HFF-Myc (cell line): ENCODE measurements at regions not wholly inside any gene's neighbourhood (a gene's known extent, or its start where the extent isn't known, plus 50 kb on each side); places are given as distances from the start of the nearest gene placed in this dataset.
A peak's percentile ranks its signal among the peaks of the same experiment; 100 is the strongest.
"Not testable (repeated sequence)": the region's sequence is repeated elsewhere in the genome, so short reads cannot be mapped to it uniquely, and the experiment has no call there.

Experiments used
- DNase-seq: peaks from one replicate; pipeline ENCODE4 v3.0.0-alpha.2; 2011; ENCODE audit warnings: low read depth; ENCODE audit errors: extremely low read depth
- H3K4me3 ChIP-seq: replicated peaks from 2 replicates; pipeline ENCODE4 v1.5.1; 2011; ENCODE audit warnings: low read depth, mild to moderate bottlenecking, control low read depth, low read length
- CTCF ChIP-seq: IDR thresholded peaks from 2 replicates; pipeline ENCODE4 v1.5.1; 2012; ENCODE audit warnings: mild to moderate bottlenecking, low read depth, low read length, control low read depth; ENCODE audit errors: missing control alignments

- H3K4me3 ChIP-seq: no peak overlapping the region
- TF ChIP-seq CTCF: no peak
- DNase-seq: no peak
These were observed 98.6 kb downstream of the ZIC1 start for GRCh38 chr3:147507638-147508286.

GRCh38 chr3:147509448-147509847, 100.3 kb downstream of the ZIC1 start:
- no peak for TF ChIP-seq CTCF
- no peak for DNase-seq
- no peak overlapping the region for H3K4me3 ChIP-seq

GRCh38 chr3:147513785-147514184, 104.6 kb downstream of the ZIC1 start:
- no peak for TF ChIP-seq CTCF
- DNase-seq: no peak
- H3K4me3 ChIP-seq: no peak overlapping the region

DNA sequence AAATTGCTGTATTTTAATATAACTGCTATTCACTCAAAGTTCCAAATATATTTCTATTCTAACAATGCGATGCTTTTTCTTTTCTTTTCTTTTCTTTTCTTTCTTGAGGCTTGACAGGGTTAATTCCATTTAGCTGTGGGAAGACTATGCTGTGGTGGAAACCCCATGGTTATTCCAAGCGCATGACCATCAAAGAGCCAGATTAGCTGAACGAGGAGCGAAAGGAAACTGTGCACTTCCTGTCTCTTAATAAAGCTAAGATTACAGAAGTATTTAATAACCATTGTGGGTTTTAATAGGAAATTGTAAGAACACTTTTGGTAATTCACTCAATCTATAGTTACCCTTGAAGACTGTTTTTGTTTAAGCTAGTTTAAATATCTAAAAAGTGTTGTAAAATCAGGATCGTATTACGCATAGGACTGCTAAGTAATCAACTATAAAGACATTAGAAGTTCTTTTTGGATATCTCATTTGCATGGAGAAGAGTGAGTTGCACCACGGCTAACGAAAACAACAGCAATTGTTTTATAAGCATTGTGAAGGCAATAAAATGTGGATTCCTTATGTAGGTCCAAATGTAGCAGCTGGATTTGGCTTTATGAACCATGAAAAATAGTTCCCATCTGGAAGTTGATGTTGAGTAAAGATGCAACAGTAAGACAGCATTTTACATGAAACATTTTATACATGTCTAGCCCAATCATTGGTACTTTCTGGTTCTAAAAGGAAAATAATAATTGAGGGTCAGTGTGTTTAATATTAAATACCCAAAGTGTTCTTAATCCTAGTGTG, 105.4 kb downstream of the ZIC1 start:
- no peak for TF ChIP-seq CTCF
- no peak overlapping the region for H3K4me3 ChIP-seq
- DNase-seq: no peak

- H3K4me3 ChIP-seq: no peak overlapping the region
- no peak for DNase-seq
- TF ChIP-seq CTCF: no peak
These were observed 109.3 kb downstream of the ZIC1 start for GRCh38 chr3:147518465-147518864.

DNA sequence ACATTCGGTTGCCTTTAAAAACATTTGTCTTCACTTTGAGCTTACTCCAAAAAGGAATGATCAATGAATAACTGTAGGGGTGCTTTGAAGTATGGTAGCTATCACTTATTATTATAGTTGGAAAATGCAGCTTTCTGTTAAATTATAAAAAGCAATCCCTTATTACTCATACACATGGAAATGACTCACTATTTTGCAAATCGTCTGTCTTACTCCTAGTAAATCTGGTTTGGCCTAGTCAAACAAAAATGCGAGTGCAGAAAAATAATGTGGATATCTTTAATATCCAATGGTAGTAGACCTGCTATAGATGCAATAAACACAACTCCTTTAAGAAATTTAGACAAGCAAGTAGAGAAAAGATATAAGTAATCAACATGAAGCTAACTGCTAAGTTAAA, 112.5 kb downstream of the ZIC1 start:
- peak; percentile 9 for DNase-seq
- TF ChIP-seq CTCF: no peak
- H3K4me3 ChIP-seq: no peak overlapping the region

- DNase-seq: not testable (repeated sequence)
These were observed 113.6 kb downstream of the ZIC1 start for GRCh38 chr3:147522780-147523179.

More at GRCh38 chr3:147522780-147523179, 113.6 kb downstream of the ZIC1 start:
- not testable (repeated sequence) for H3K4me3 ChIP-seq
